ENCODE measurements at regions not wholly inside any gene's neighbourhood (a gene's known extent, or its start where the extent isn't known, plus 50 kb on each side); places are given as distances from the start of the nearest gene placed in this dataset.
"Not testable (repeated sequence)": the region's sequence is repeated elsewhere in the genome, so short reads cannot be mapped to it uniquely, and the experiment has no call there.

DNA sequence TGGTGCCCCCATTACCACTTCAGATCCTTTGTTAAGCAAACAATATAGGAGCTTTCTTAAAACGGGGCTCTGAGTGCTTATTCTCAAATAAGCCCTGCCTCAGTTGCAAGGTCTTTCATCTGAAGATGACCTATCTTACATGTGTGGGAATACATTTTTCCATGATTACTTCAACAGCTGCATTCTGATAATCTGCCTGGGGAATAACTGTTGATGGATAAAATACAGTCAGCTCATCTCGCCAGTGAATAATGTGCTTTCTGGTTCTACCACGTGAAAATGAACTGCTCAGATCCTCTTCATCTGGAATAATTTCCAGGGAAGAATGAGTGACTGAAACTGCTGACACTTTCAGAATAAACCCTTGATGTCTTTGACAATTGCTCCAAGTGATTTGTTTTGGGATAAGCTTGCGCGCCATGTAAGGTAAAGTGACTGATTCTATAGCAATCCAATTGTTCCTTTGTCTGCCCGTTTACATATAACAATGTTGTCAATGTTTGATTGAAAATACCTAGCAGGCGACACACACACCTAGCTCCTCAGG lies 161.3 kb downstream of the RTL9 start:
- DNase-seq = no peak
- H3K9me3 Mint-ChIP-seq = no peaks in the 10 kb centered on the region
- H3K27ac Mint-ChIP-seq = no peak overlapping the region
- no peaks in the 10 kb centered on the region for H3K4me1 Mint-ChIP-seq (ENCODE audit: low read depth)
- no peak overlapping the region for H3K4me3 Mint-ChIP-seq
- H3K36me3 Mint-ChIP-seq (ENCODE audit: low read depth) = no peaks in the 10 kb centered on the region
- no peaks in the 10 kb centered on the region; the same call in 1 of the 2 replicates for H3K27me3 Mint-ChIP-seq (ENCODE audit: insufficient read depth)
- TF ChIP-seq, protein P1, sequence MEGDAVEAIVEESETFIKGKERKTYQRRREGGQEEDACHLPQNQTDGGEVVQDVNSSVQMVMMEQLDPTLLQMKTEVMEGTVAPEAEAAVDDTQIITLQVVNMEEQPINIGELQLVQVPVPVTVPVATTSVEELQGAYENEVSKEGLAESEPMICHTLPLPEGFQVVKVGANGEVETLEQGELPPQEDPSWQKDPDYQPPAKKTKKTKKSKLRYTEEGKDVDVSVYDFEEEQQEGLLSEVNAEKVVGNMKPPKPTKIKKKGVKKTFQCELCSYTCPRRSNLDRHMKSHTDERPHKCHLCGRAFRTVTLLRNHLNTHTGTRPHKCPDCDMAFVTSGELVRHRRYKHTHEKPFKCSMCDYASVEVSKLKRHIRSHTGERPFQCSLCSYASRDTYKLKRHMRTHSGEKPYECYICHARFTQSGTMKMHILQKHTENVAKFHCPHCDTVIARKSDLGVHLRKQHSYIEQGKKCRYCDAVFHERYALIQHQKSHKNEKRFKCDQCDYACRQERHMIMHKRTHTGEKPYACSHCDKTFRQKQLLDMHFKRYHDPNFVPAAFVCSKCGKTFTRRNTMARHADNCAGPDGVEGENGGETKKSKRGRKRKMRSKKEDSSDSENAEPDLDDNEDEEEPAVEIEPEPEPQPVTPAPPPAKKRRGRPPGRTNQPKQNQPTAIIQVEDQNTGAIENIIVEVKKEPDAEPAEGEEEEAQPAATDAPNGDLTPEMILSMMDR (IDR thresholded peaks at IDR 0.05) = no peak

DNA sequence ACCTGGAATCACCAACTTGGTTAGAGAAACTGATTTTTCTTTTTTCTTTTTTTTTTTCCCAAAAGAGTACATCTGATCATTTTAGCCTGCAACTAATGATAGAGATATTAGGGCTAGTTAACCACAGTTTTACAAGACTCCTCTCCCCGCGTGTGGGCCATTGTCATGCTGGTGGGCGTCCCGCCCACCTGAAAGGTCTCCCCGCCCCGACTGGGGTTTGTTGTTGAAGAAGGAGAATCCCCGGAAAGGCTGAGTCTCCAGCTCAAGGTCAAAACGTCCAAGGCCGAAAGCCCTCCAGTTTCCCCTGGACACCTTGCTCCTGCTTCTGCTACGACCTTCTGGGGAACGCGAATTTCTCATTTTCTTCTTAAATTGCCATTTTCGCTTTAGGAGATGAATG lies 162.0 kb downstream of the RTL9 start:
- not testable (repeated sequence) for H3K4me3 Mint-ChIP-seq; H3K27ac Mint-ChIP-seq; H3K9me3 Mint-ChIP-seq; H3K36me3 Mint-ChIP-seq (ENCODE audit: low read depth); H3K4me1 Mint-ChIP-seq (ENCODE audit: low read depth); DNase-seq; H3K27me3 Mint-ChIP-seq (ENCODE audit: insufficient read depth)

DNA sequence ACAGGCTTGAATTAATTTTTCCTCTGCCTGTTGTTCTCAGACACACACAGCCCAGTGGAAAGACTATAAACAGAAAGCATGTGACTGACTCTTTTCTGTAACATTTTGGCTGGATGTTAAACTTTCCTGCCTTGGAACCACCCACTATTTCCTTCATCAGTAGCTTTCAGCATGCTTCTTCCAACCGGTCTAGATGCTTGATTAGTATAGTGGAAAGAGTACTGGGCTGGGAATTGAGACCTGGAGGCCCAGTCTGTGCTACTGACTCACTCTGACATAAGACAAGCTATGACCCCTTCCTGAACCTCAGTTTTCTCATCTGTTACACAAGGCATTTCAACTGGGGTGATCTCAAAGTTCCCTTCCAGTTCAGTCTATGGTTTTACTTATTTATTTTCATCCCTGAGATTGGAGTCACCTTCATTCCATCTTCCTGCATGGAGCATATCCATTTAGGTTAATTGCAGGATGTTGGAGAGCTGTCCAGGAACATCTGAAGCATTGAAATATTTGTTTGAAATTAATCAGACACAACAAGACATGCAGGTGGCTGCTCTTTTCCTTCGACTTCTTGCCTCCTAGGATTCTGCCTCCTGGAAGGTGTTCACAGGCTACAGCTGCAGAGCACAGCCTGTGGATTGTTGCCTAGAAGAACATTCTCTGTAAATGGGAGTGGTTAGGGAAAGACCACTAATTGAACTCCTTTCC lies 173.4 kb downstream of the RTL9 start:
- Mint-ChIP-seq H3K27ac (no peak overlapping the region), H3K4me1 (ENCODE audit: low read depth) (no peaks in the 10 kb centered on the region), H3K27me3 (ENCODE audit: insufficient read depth) (peaks cover 5% of the 10 kb centered on the region), H3K9me3 (no peaks in the 10 kb centered on the region), H3K4me3 (no peak overlapping the region), H3K36me3 (ENCODE audit: low read depth) (no peaks in the 10 kb centered on the region)
- DNase-seq = no peak
- TF ChIP-seq, protein P1 (IDR thresholded peaks at IDR 0.05) = no peak

DNA sequence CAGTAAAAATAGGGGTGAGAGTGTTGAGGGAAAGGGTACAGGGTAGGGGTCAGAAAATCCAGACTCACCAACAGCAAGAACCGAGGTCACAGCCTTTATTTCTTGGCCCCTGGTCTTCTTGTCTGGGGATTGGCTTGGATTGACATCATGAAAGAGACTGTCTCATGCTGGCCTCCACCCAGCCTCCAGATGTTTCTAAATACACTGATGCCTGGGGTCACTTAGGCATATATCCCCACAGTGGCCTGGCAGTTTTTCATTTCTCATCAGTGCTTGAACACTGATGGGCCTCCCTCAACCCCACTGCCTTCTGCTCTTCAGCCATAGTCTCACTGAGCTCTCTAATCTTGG lies 173.9 kb downstream of the RTL9 start:
- Mint-ChIP-seq H3K27ac (no peak overlapping the region), H3K9me3 (no peaks in the 10 kb centered on the region), H3K4me3 (no peak overlapping the region), H3K36me3 (ENCODE audit: low read depth) (no peaks in the 10 kb centered on the region), H3K4me1 (ENCODE audit: low read depth) (no peaks in the 10 kb centered on the region), H3K27me3 (ENCODE audit: insufficient read depth) (peaks cover 5% of the 10 kb centered on the region)
- TF ChIP-seq, protein P1 (IDR thresholded peaks at IDR 0.05) = no peak
- no peak for DNase-seq

DNA sequence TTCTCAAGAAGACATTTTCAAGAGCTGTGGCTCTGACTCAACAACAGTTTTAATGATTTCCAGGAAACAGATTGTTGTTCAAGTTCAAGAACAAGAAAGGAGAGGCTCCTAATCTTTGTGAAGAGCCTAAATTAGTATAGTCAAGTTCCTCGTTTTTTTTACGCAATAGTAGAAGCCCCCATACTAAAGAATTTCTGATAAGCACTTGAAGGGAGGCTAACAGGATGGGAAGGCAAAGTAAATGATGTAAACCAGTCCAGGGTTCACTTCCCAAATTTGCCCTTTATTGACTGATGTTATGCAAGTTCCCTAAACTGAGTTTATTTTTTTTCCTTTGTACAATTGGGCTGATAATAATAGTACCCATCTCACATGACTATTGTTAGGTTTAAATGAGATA lies 178.2 kb downstream of the RTL9 start:
- Mint-ChIP-seq H3K27me3 (ENCODE audit: insufficient read depth) (peaks cover 2% of the 10 kb centered on the region), H3K4me3 (no peak overlapping the region), H3K9me3 (no peaks in the 10 kb centered on the region; the same call in 1 of the 2 replicates), H3K36me3 (ENCODE audit: low read depth) (no peaks in the 10 kb centered on the region), H3K4me1 (ENCODE audit: low read depth) (peaks cover 8% of the 10 kb centered on the region), H3K27ac (no peak overlapping the region)
- DNase-seq = no peak
- TF ChIP-seq, protein P1 (IDR thresholded peaks at IDR 0.05) = no peak

DNA sequence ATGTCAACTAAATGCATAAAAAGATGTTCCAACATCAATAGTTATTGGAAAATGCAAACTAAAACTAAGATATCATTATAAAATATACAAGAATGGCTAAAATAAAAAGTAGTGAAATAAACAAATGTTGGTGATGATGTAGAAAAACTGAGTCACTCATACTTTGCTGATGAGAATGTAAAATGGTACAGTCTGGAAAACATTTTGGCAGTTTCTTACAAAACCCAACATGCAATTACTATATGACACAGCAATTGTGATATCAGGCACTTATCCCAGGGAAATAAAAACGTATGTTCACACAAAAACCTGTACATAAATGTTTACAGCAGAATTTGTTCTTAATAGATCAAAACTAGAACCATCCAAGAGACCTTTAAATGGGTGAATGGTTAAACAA lies 182.6 kb downstream of the RTL9 start:
- Mint-ChIP-seq H3K27ac (peak overlapping the region; percentile 74; the same call in 1 of the 2 replicates), H3K36me3 (ENCODE audit: low read depth) (no peaks in the 10 kb centered on the region), H3K4me3 (no peak overlapping the region), H3K9me3 (no peaks in the 10 kb centered on the region; the same call in 1 of the 2 replicates), H3K27me3 (ENCODE audit: insufficient read depth) (peaks cover 2% of the 10 kb centered on the region; the same call in 1 of the 2 replicates), H3K4me1 (ENCODE audit: low read depth) (peaks cover 8% of the 10 kb centered on the region)
- peak; percentile 43 for DNase-seq
- TF ChIP-seq, protein P1 (IDR thresholded peaks at IDR 0.05) = no peak

DNA sequence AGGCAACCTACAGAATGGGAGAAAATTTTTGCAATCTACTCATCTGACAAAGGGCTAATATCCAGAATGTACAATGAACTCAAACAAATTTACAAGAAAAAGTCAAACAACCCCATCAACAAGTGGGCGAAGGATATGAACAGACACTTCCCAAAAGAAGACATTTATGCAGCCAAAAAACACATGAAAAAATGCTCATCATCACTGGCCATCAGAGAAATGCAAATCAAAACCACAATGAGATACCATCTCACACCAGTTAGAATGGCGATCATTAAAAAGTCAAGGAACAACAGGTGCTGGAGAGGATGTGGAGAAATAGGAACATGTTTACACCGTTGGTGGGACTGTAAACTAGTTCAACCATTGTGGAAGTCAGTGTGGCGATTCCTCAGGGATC lies 192.2 kb downstream of the RTL9 start:
- DNase-seq; H3K27ac Mint-ChIP-seq; H3K9me3 Mint-ChIP-seq; H3K4me1 Mint-ChIP-seq (ENCODE audit: low read depth); H3K27me3 Mint-ChIP-seq (ENCODE audit: insufficient read depth); H3K36me3 Mint-ChIP-seq (ENCODE audit: low read depth); H3K4me3 Mint-ChIP-seq: not testable (repeated sequence)
